GM12875 (cell line): ENCODE measurements at regions not wholly inside any gene's neighbourhood (a gene's known extent, or its start where the extent isn't known, plus 50 kb on each side); places are given as distances from the start of the nearest gene placed in this dataset.

Experiments
- H3K4me3 ChIP-seq: one replicate; pipeline ENCODE4 v1.5.1; 2011; ENCODE audit warnings: low read depth, low read length, control low read depth
- CTCF ChIP-seq: IDR thresholded peaks from 2 replicates; pipeline ENCODE4 v1.5.1; 2011; ENCODE audit warnings: low read depth, mild to moderate bottlenecking, control low read depth, inconsistent platforms, low read length, moderate library complexity, borderline replicate concordance; ENCODE audit not compliant: insufficient read depth

GRCh38 chr2:162992828-162993227 is 154.3 kb upstream of the KCNH7 start:
- H3K4me3 ChIP-seq = no peak overlapping the region
- no peak for TF ChIP-seq CTCF

GRCh38 chr2:162989507-162989906 is 150.9 kb upstream of the KCNH7 start:
- H3K4me3 ChIP-seq = no peak overlapping the region
- no peak for TF ChIP-seq CTCF

GRCh38 chr2:162974771-162975170 is 136.2 kb upstream of the KCNH7 start:
- H3K4me3 ChIP-seq = no peak overlapping the region
- no peak for TF ChIP-seq CTCF

- TF ChIP-seq CTCF = no peak
- no peak overlapping the region for H3K4me3 ChIP-seq
Observed at GRCh38 chr2:162972383-162972782, 133.8 kb upstream of the KCNH7 start.

GRCh38 chr2:162968306-162968705 is 129.7 kb upstream of the KCNH7 start:
- no peak overlapping the region for H3K4me3 ChIP-seq
- no peak for TF ChIP-seq CTCF

- H3K4me3 ChIP-seq = no peak overlapping the region
- no peak for TF ChIP-seq CTCF
Observed at GRCh38 chr2:162967811-162968210, 129.2 kb upstream of the KCNH7 start.

- H3K4me3 ChIP-seq = no peak overlapping the region
- TF ChIP-seq CTCF = no peak
Observed at GRCh38 chr2:162967147-162967546, 128.6 kb upstream of the KCNH7 start.
